ENCODE measurements at regions not wholly inside any gene's neighbourhood (a gene's known extent, or its start where the extent isn't known, plus 50 kb on each side); places are given as distances from the start of the nearest gene placed in this dataset.

DNA sequence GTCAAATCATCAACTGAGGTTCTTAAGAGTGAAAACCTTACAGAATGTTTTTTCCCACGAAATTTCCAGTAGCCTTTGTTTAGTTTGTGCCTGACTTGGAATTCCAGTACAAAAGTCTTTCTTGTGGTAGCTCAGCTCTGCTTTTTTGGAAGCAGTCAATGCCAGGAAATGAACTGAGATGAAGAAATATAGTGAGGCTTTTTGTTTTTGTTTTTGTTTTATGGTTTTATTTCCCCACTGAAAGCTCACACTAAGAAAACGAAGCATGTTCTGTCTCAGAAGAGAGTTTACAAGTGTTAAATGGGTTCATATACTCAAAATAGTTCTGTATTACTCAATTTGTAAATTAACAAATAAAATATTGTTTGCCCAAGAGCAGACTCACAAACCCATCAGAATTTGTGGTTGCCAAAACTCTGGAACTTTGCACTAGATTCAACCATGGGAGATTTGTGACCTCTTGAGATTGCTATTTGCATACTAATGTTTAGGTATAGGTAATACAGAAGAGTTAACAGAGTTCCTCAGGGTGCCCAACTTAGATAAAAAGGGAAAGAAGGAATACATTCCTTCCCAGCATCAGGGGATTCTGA is 1060.8 kb downstream of the FAT4 start:
- Histone ChIP-seq H3K9me3 (ENCODE audit: control insufficient read depth in 4 of 4, low read length in 3 of 4) (no peaks in the 10 kb centered on the region), H3K4me3 (ENCODE audit: low read depth in 1 of 3, low read length in 3 of 3) (no peak overlapping the region), H3K9ac (ENCODE audit: low read depth in 1 of 2, low read length in 2 of 2) (no peak overlapping the region), H3K4me1 (ENCODE audit: control insufficient read depth in 4 of 4, insufficient read depth in 4 of 4, low read length in 3 of 4) (peaks cover 0 to 3% (median 0%) of the 10 kb centered on the region in 4 donors), H3K27me3 (ENCODE audit: control insufficient read depth in 4 of 4, insufficient read depth in 4 of 4, low read length in 3 of 4) (no peaks in the 10 kb centered on the region), H3K36me3 (ENCODE audit: control insufficient read depth in 4 of 4, insufficient read depth in 3 of 4, low read depth in 1 of 4, low read length in 3 of 4) (no peaks in the 10 kb centered on the region), H3K27ac (ENCODE audit: low read depth in 1 of 2, low read length in 2 of 2) (no peak overlapping the region)
- WGBS = 10% methylated on average over 2 of the region's 2 CpGs
- DNase-seq (ENCODE audit: low spot score) = no peak
- TF ChIP-seq MAX (IDR thresholded peaks at IDR 0.05) (no peak), HNF4A (conservative IDR thresholded peaks at IDR 0.05) (peak in 1 of 2 donors; percentile 37), TAF1 (conservative IDR thresholded peaks at IDR 0.05) (no peak), RXRA (IDR thresholded peaks at IDR 0.05) (peak in 1 of 2 donors; percentile 35), FOXA1 (IDR thresholded peaks at IDR 0.05) (no peak)

DNA sequence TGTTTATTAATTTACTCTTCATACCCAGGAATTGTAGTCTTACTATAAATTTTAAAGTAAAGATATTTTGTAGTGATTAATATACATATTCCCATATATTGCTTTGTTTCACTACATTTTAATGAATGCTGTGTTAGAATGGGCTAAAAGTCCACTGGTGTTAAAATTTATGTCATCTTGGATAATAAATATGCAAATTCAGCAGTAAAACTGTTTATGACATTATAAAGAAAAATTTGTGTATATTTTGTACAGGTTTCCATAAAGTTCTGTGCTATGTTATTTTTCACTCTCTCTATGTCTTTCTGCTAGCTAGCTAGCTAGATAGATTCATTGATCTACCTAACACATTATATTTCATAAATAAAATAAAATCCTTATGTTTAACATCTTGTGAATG is 1071.2 kb downstream of the FAT4 start:
- no peak overlapping the region for H3K9ac ChIP-seq (ENCODE audit: low read depth in 1 of 2, low read length in 2 of 2)
- H3K4me3 ChIP-seq (ENCODE audit: low read depth in 1 of 3, low read length in 3 of 3) = no peak overlapping the region
- TF ChIP-seq MAX (IDR thresholded peaks at IDR 0.05) (no peak), CTCF (IDR thresholded peaks at IDR 0.05; ENCODE audit: low read depth, low read length, missing input control) (no peak), GABPA (IDR thresholded peaks at IDR 0.05 in 1 of 2, conservative IDR thresholded peaks at IDR 0.05 in 1 of 2) (no peak), RXRA (IDR thresholded peaks at IDR 0.05) (no peak), SP1 (IDR thresholded peaks at IDR 0.05) (no peak)
- no peaks in the 10 kb centered on the region for H3K27me3 ChIP-seq (ENCODE audit: control insufficient read depth in 4 of 4, insufficient read depth in 4 of 4, low read length in 3 of 4)
- H3K36me3 ChIP-seq (ENCODE audit: control insufficient read depth in 4 of 4, insufficient read depth in 3 of 4, low read depth in 1 of 4, low read length in 3 of 4) = no peaks in the 10 kb centered on the region
- DNase-seq (ENCODE audit: low spot score) = no peak
- H3K9me3 ChIP-seq (ENCODE audit: control insufficient read depth in 4 of 4, low read length in 3 of 4) = no peaks in the 10 kb centered on the region
- no peaks in the 10 kb centered on the region for H3K4me1 ChIP-seq (ENCODE audit: control insufficient read depth in 4 of 4, insufficient read depth in 4 of 4, low read length in 3 of 4)
- H3K27ac ChIP-seq (ENCODE audit: low read depth in 1 of 2, low read length in 2 of 2) = no peak overlapping the region

DNA sequence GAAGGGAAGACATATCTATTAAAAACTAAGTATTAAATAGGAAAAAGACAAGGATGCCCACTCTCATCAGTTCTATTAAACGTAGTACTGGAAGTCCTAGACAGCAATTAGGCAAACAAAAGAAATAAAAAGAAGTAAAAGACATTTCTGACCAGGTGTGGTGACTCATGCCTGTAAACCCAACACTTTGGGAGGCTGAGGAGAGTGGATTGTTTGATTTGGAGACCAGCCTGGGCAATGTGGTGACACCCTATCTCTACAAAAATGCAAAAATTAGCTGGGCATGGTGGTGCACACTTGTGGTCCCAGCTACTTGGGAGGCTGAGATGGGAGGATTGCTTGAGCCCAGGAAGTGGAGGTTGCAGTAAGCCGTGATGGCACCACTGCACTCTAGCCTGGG is 1071.8 kb downstream of the FAT4 start:
- DNase-seq (ENCODE audit: low spot score) = no peak
- Histone ChIP-seq H3K4me3 (ENCODE audit: low read depth in 1 of 3, low read length in 3 of 3) (no peak overlapping the region), H3K36me3 (ENCODE audit: control insufficient read depth in 4 of 4, insufficient read depth in 3 of 4, low read depth in 1 of 4, low read length in 3 of 4) (no peaks in the 10 kb centered on the region), H3K4me1 (ENCODE audit: control insufficient read depth in 4 of 4, insufficient read depth in 4 of 4, low read length in 3 of 4) (no peaks in the 10 kb centered on the region), H3K27me3 (ENCODE audit: control insufficient read depth in 4 of 4, insufficient read depth in 4 of 4, low read length in 3 of 4) (no peaks in the 10 kb centered on the region), H3K9ac (ENCODE audit: low read depth in 1 of 2, low read length in 2 of 2) (no peak overlapping the region), H3K9me3 (ENCODE audit: control insufficient read depth in 4 of 4, low read length in 3 of 4) (no peaks in the 10 kb centered on the region), H3K27ac (ENCODE audit: low read depth in 1 of 2, low read length in 2 of 2) (no peak overlapping the region)
- 61% methylated on average over 2 of the region's 2 CpGs for WGBS
- TF ChIP-seq CTCF (IDR thresholded peaks at IDR 0.05; ENCODE audit: low read depth, low read length, missing input control) (no peak), NR2F2 (IDR thresholded peaks at IDR 0.05) (no peak), SP1 (IDR thresholded peaks at IDR 0.05) (no peak), ATF3 (IDR thresholded peaks at IDR 0.05) (no peak), MAX (IDR thresholded peaks at IDR 0.05) (no peak), JUND (IDR thresholded peaks at IDR 0.05) (no peak), FOXA2 (IDR thresholded peaks at IDR 0.05) (no peak), HNF4G (IDR thresholded peaks at IDR 0.05) (no peak), TAF1 (conservative IDR thresholded peaks at IDR 0.05) (no peak), EGR1 (IDR thresholded peaks at IDR 0.05; ENCODE audit: low read depth in 2 of 2) (no peak), FOXA1 (IDR thresholded peaks at IDR 0.05) (no peak), RXRA (IDR thresholded peaks at IDR 0.05) (no peak), RAD21 (IDR thresholded peaks at IDR 0.05) (no peak), YY1 (IDR thresholded peaks at IDR 0.05) (no peak)
- TF ChIP-seq, protein P1, sequence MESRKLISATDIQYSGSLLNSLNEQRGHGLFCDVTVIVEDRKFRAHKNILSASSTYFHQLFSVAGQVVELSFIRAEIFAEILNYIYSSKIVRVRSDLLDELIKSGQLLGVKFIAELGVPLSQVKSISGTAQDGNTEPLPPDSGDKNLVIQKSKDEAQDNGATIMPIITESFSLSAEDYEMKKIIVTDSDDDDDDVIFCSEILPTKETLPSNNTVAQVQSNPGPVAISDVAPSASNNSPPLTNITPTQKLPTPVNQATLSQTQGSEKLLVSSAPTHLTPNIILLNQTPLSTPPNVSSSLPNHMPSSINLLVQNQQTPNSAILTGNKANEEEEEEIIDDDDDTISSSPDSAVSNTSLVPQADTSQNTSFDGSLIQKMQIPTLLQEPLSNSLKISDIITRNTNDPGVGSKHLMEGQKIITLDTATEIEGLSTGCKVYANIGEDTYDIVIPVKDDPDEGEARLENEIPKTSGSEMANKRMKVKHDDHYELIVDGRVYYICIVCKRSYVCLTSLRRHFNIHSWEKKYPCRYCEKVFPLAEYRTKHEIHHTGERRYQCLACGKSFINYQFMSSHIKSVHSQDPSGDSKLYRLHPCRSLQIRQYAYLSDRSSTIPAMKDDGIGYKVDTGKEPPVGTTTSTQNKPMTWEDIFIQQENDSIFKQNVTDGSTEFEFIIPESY (IDR thresholded peaks at IDR 0.05) = no peak
